Mesendoderm (in vitro differentiated cells): ENCODE measurements at regions not wholly inside any gene's neighbourhood (a gene's known extent, or its start where the extent isn't known, plus 50 kb on each side); places are given as distances from the start of the nearest gene placed in this dataset.

Experiments used
- DNase-seq: peaks from one replicate; pipeline ENCODE4 v3.0.0; 2013
- H2AK5ac ChIP-seq: 2 replicates; pipeline ENCODE4 v1.6.1; 2013; ENCODE audit warnings: low read length, inconsistent platforms
- H2BK120ac ChIP-seq: 2 replicates; pipeline ENCODE4 v1.6.1; 2013; ENCODE audit warnings: low read depth, mild to moderate bottlenecking, low read length, moderate library complexity, mixed read lengths
- H2BK15ac ChIP-seq: replicated peaks from 2 replicates; pipeline ENCODE4 v1.6.1; 2013; ENCODE audit warnings: low read depth, mild to moderate bottlenecking, moderate library complexity
- H2BK5ac ChIP-seq: 2 replicates; pipeline ENCODE4 v1.6.1; 2013; ENCODE audit warnings: low read length, inconsistent platforms
- H3K18ac ChIP-seq: 2 replicates; pipeline ENCODE4 v1.6.1; 2013; ENCODE audit warnings: mild to moderate bottlenecking, low read length, mixed read lengths
- H3K23ac ChIP-seq: one replicate; pipeline ENCODE4 v1.6.1; 2013; ENCODE audit warnings: low read length
- H3K27ac ChIP-seq: 2 replicates; pipeline ENCODE4 v1.5.1; 2013; ENCODE audit warnings: low read depth, mild to moderate bottlenecking, inconsistent platforms, low read length, moderate library complexity
- H3K27me3 ChIP-seq: 2 replicates; pipeline ENCODE4 v1.6.1; 2013; ENCODE audit warnings: low read length, control low read depth, mild to moderate bottlenecking, inconsistent platforms; ENCODE audit not compliant: insufficient read depth, poor library complexity
- H3K36me3 ChIP-seq: 2 replicates; pipeline ENCODE4 v1.6.1; 2013; ENCODE audit warnings: low read length, inconsistent platforms; ENCODE audit not compliant: control insufficient read depth, insufficient read depth
- H3K4ac ChIP-seq: one replicate; pipeline ENCODE4 v1.6.1; 2013; ENCODE audit warnings: low read depth, mild to moderate bottlenecking, low read length, moderate library complexity
- H3K4me1 ChIP-seq: 2 replicates; pipeline ENCODE4 v1.6.1; 2013; ENCODE audit warnings: low read depth, low read length, inconsistent platforms; ENCODE audit not compliant: control insufficient read depth
- H3K4me2 ChIP-seq: 2 replicates; pipeline ENCODE4 v1.6.1; 2013; ENCODE audit warnings: low read length
- H3K4me3 ChIP-seq: 2 replicates; pipeline ENCODE4 v1.5.1; 2013; ENCODE audit warnings: mild to moderate bottlenecking, low read length
- H3K56ac ChIP-seq: one replicate; pipeline ENCODE4 v1.6.1; 2013; ENCODE audit warnings: low read length
- H3K79me1 ChIP-seq: 2 replicates; pipeline ENCODE4 v1.6.1; 2013; ENCODE audit warnings: low read length, inconsistent platforms
- H3K79me2 ChIP-seq: 2 replicates; pipeline ENCODE4 v1.6.1; 2013; ENCODE audit warnings: mild to moderate bottlenecking, low read length; ENCODE audit not compliant: control insufficient read depth, insufficient read depth
- H3K9ac ChIP-seq: 2 replicates; pipeline ENCODE4 v1.6.1; 2013; ENCODE audit warnings: low read length, inconsistent platforms
- H4K5ac ChIP-seq: one replicate; pipeline ENCODE4 v1.6.1; 2013; ENCODE audit warnings: low read length
- H4K8ac ChIP-seq: one replicate; pipeline ENCODE4 v1.6.1; 2013; ENCODE audit warnings: low read depth, mild to moderate bottlenecking, control low read depth, low read length, moderate library complexity
- WGBS: extraction: QIAGEN DNeasy Blood & Tissue Kit; methylation state at CpG from one replicate; pipeline ENCODE4 v1.1.7; 2013; ENCODE audit warnings: low lambda C conversion rate, missing lambda C conversion rate; ENCODE audit not compliant: insufficient coverage; ENCODE audit errors: extremely low coverage; 5-methylcytosine and 5-hydroxymethylcytosine counted together

DNA sequence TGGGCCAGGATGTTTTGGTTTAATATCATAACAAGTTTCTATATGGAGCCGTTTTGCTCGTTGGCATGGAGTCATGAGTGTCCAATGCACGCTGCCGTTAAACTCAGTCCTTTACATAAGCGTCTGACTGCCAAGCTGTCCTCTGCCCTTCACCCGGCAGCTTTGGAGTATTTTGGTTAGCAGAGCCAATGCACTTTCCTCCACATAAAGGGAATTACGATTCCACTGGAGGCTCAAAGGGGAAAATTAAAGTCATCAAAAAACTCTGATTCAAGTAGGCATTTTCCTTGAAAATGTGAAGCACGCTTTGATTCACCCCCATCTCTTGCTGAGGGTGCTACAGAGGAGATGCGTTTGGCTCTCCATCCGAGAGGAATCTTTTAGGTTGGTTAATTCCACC, 144.4 kb upstream of the ARGLU1 start:
- Histone ChIP-seq H2AK5ac (no peak overlapping the region), H3K79me1 (no peaks in the 10 kb centered on the region), H3K79me2 (no peaks in the 10 kb centered on the region), H3K4me1 (no peaks in the 10 kb centered on the region), H2BK120ac (no peak overlapping the region), H3K4ac (no peak overlapping the region), H3K56ac (no peak overlapping the region), H2BK15ac (no peak overlapping the region), H3K27ac (no peak overlapping the region), H3K9ac (no peak overlapping the region), H3K18ac (no peak overlapping the region), H4K5ac (no peak overlapping the region), H3K27me3 (no peaks in the 10 kb centered on the region), H3K4me3 (no peak overlapping the region), H2BK5ac (no peak overlapping the region), H3K4me2 (no peak overlapping the region), H3K23ac (no peak overlapping the region), H3K36me3 (no peaks in the 10 kb centered on the region), H4K8ac (no peak overlapping the region)
- no peak for DNase-seq
- WGBS = no CpG with 5 or more reads among the region's 10 CpGs

DNA sequence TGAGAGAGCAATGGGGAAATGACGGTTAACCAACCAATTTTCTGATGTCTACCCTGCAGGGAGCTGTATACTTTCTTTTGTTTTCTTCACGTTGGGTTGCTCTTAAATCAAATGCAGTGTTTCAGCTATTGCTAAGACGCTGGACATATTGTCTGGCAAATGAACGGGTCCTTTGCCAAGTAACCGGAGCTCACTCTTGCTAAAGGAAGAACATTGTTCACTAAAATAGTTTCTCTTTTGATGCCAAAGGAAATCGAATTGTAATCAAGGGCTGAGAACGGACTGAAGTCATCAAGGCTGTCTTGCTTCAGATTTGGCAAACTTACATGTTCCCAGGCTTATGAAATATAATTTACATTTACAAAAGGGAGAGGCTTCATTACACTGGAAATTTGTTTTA, 142.3 kb upstream of the ARGLU1 start:
- Histone ChIP-seq H3K79me2 (no peaks in the 10 kb centered on the region), H2AK5ac (no peak overlapping the region), H3K56ac (no peak overlapping the region), H3K79me1 (no peaks in the 10 kb centered on the region), H3K36me3 (no peaks in the 10 kb centered on the region), H3K4me1 (no peaks in the 10 kb centered on the region), H3K9ac (no peak overlapping the region), H3K18ac (no peak overlapping the region), H4K5ac (no peak overlapping the region), H3K27ac (no peak overlapping the region), H4K8ac (no peak overlapping the region), H3K27me3 (no peaks in the 10 kb centered on the region), H2BK120ac (no peak overlapping the region), H3K4me3 (no peak overlapping the region), H3K23ac (no peak overlapping the region), H2BK5ac (no peak overlapping the region), H2BK15ac (no peak overlapping the region), H3K4ac (no peak overlapping the region), H3K4me2 (no peak overlapping the region)
- no CpG with 5 or more reads among the region's 7 CpGs for WGBS
- DNase-seq = no peak

DNA sequence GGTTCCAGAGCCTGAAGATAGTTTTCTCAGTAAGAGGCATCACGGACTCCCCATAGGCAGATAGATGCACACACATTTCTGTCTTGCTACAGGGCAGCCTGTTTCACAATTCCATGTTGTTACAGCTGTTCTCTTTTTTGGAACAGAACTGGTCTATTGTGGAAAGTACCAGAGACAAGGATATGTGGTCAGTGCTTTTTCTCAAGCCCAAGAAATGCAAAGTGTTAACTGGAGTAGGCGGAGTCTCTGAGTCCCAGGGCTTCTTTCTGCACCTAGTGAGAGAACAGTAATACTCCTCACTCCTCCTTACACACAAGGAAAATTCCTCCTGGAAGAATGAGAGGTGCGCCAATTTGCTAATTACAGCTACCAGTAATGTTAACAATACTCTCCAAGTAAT, 141.6 kb upstream of the ARGLU1 start:
- Histone ChIP-seq H2BK5ac (no peak overlapping the region), H3K36me3 (no peaks in the 10 kb centered on the region), H3K27me3 (no peaks in the 10 kb centered on the region), H3K18ac (no peak overlapping the region), H4K8ac (no peak overlapping the region), H3K56ac (no peak overlapping the region), H4K5ac (no peak overlapping the region), H3K27ac (no peak overlapping the region), H3K4me2 (no peak overlapping the region), H2AK5ac (no peak overlapping the region), H3K79me1 (no peaks in the 10 kb centered on the region), H3K4me1 (no peaks in the 10 kb centered on the region), H2BK15ac (no peak overlapping the region), H2BK120ac (no peak overlapping the region), H3K4ac (no peak overlapping the region), H3K9ac (no peak overlapping the region), H3K23ac (no peak overlapping the region), H3K79me2 (no peaks in the 10 kb centered on the region), H3K4me3 (no peak overlapping the region)
- WGBS = no CpG with 5 or more reads among the region's 3 CpGs
- DNase-seq = no peak

DNA sequence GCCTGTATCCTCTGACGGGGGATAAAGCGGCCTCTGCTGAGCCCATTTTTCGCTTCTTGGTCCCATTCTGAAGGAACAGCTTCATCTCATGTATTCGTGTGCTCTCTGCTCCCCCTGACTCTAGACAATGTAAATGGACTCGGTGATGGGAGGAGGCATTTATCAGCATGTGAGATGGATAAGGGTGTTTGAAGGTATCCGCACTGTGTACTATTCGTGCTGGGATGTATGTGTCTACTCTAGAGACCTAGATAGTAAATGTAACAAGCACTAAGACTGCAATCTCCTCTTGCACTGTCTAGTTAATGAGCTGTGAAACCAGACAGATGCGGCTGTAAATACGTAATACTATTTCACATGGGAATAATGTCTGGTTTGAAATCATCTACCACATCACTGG, 134.6 kb upstream of the ARGLU1 start:
- Histone ChIP-seq H2BK120ac (no peak overlapping the region), H3K23ac (no peak overlapping the region), H3K18ac (no peak overlapping the region), H4K5ac (no peak overlapping the region), H3K56ac (no peak overlapping the region), H3K79me1 (no peaks in the 10 kb centered on the region), H3K27ac (no peak overlapping the region), H3K9ac (no peak overlapping the region), H2AK5ac (no peak overlapping the region), H3K4ac (no peak overlapping the region), H3K4me1 (no peaks in the 10 kb centered on the region), H3K4me2 (no peak overlapping the region), H2BK15ac (no peak overlapping the region), H4K8ac (no peak overlapping the region), H3K4me3 (no peak overlapping the region), H3K27me3 (no peaks in the 10 kb centered on the region), H3K36me3 (no peaks in the 10 kb centered on the region), H3K79me2 (no peaks in the 10 kb centered on the region), H2BK5ac (no peak overlapping the region)
- no peak for DNase-seq
- WGBS = no CpG with 5 or more reads among the region's 9 CpGs

DNA sequence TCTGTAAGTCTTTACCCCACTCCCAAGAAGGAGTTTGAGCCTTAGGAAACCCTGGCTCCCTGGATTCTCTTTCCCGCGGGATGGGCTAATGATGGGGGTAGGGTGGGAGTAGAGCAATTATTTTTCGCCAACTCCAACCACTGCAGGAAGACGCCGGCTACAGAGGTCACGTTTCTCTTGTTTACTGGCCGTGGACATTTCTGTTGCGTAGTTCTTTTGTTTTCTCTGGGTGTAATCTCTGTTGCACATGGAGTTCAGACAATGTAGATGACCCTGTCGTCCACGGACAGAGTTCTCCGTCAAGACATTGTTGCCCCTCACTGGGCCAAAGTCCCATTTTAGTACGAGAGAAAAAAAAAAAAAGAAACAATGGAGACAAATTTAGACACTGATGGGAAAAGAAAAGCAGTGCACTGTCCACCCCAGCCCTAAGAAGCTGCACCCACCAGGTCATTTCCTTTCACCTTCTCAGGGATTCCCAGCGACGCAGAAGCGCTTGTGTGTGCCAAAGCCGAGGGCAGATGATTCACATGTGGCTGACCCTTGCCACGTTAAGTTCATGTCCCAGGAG, 133.9 kb upstream of the ARGLU1 start:
- no peak overlapping the region for H2AK5ac ChIP-seq
- no peak overlapping the region for H2BK5ac ChIP-seq
- no peaks in the 10 kb centered on the region for H3K27me3 ChIP-seq
- WGBS = no CpG with 5 or more reads among the region's 17 CpGs
- DNase-seq = no peak
- H3K23ac ChIP-seq = no peak overlapping the region
- no peak overlapping the region for H3K27ac ChIP-seq
- H2BK15ac ChIP-seq = no peak overlapping the region
- H3K79me1 ChIP-seq = no peaks in the 10 kb centered on the region
- H3K4me1 ChIP-seq = no peaks in the 10 kb centered on the region
- no peak overlapping the region for H3K9ac ChIP-seq
- H3K4me3 ChIP-seq = no peak overlapping the region
- no peak overlapping the region for H3K18ac ChIP-seq
- no peak overlapping the region for H3K4me2 ChIP-seq
- no peak overlapping the region for H3K56ac ChIP-seq
- no peak overlapping the region for H4K5ac ChIP-seq
- no peak overlapping the region for H4K8ac ChIP-seq
- no peaks in the 10 kb centered on the region for H3K79me2 ChIP-seq
- no peak overlapping the region for H2BK120ac ChIP-seq
- H3K4ac ChIP-seq = no peak overlapping the region
- H3K36me3 ChIP-seq = no peaks in the 10 kb centered on the region

DNA sequence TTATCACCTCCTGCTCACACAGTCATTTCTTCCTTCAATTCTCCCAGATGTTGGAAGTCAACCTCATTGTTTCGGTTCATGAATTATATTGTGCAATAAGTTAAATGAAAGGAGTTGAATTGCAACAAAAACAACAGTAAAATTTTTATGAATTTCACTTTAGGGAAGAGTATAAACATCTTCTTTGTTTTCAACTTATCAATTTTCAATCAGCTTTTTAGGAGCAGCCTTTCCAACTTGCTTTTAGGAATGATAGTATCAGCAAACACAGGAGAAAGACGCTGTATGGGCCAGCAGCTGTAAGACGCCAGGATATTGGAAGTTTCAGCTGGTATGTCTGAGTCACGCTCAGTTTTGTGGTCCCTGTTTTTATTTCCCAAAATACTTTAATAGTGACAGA, 132.5 kb upstream of the ARGLU1 start:
- H2BK5ac ChIP-seq = no peak overlapping the region
- no peak overlapping the region for H2BK120ac ChIP-seq
- no peak overlapping the region for H3K9ac ChIP-seq
- H3K4me1 ChIP-seq = no peaks in the 10 kb centered on the region
- H3K79me2 ChIP-seq = no peaks in the 10 kb centered on the region
- no peak overlapping the region for H4K8ac ChIP-seq
- H3K4me3 ChIP-seq = no peak overlapping the region
- H3K4ac ChIP-seq = no peak overlapping the region
- H3K18ac ChIP-seq = no peak overlapping the region
- H3K79me1 ChIP-seq = no peaks in the 10 kb centered on the region
- no peak overlapping the region for H3K27ac ChIP-seq
- no peak overlapping the region for H4K5ac ChIP-seq
- no peak overlapping the region for H2AK5ac ChIP-seq
- no peak overlapping the region for H3K4me2 ChIP-seq
- no peak overlapping the region for H2BK15ac ChIP-seq
- no peaks in the 10 kb centered on the region for H3K36me3 ChIP-seq
- WGBS = no CpG with 5 or more reads among the region's 4 CpGs
- DNase-seq = no peak
- H3K56ac ChIP-seq = no peak overlapping the region
- H3K23ac ChIP-seq = no peak overlapping the region
- H3K27me3 ChIP-seq = no peaks in the 10 kb centered on the region
